ENCODE measurements at regions not wholly inside any gene's neighbourhood (a gene's known extent, or its start where the extent isn't known, plus 50 kb on each side); places are given as distances from the start of the nearest gene placed in this dataset.

DNA sequence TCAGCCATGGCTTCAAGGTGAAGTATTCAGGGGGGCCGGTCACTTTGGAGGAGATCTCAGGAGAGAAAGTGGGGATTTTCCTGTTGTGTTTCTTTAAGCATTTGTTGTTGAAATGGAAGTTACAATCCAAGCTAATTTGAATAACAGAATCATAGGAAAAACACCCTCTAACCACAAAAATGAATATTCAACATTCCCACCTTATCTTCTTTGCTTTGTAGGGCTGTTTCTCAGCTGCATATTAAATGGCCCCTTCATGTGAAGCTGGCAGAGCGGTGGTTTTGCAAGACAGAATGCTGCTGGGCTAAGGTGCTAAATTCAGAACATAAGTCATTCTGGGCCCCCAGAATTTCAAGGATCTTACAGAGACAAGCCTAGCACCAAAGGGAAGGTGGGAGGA is 279.0 kb downstream of the RRAGC start:
- TF ChIP-seq, protein P1, sequence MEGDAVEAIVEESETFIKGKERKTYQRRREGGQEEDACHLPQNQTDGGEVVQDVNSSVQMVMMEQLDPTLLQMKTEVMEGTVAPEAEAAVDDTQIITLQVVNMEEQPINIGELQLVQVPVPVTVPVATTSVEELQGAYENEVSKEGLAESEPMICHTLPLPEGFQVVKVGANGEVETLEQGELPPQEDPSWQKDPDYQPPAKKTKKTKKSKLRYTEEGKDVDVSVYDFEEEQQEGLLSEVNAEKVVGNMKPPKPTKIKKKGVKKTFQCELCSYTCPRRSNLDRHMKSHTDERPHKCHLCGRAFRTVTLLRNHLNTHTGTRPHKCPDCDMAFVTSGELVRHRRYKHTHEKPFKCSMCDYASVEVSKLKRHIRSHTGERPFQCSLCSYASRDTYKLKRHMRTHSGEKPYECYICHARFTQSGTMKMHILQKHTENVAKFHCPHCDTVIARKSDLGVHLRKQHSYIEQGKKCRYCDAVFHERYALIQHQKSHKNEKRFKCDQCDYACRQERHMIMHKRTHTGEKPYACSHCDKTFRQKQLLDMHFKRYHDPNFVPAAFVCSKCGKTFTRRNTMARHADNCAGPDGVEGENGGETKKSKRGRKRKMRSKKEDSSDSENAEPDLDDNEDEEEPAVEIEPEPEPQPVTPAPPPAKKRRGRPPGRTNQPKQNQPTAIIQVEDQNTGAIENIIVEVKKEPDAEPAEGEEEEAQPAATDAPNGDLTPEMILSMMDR (IDR thresholded peaks at IDR 0.05), result no peak
- no peak for TF ChIP-seq EZH2 (IDR thresholded peaks at IDR 0.05)
- no peak for TF ChIP-seq EZH2phosphoT487 (IDR thresholded peaks at IDR 0.05)
